ENCODE measurements at regions not wholly inside any gene's neighbourhood (a gene's known extent, or its start where the extent isn't known, plus 50 kb on each side); places are given as distances from the start of the nearest gene placed in this dataset.

- H3K27ac ChIP-seq: no peak overlapping the region
- no peak for DNase-seq (ENCODE audit: low read depth in 1 of 2, low spot score in 1 of 2)
- FAIRE-seq: no peak
- no peaks in the 10 kb centered on the region for H3K4me1 ChIP-seq
- 9% methylated on average over 2 of the region's 2 CpGs for WGBS (ENCODE audit: missing lambda C conversion rate)
- H3K4me2 ChIP-seq: no peak overlapping the region
- ChIA-PET CTCF (interaction anchor here (0.6 to 1.1 kb wide), 2 partner anchors 9 to 1297 kb away, joined by 3 read pairs; no protein-coding TSS in a partner anchor), POLR2A (no interaction called here)
- TF ChIP-seq CBX8 (IDR thresholded peaks at IDR 0.05): no peak
- no peak for TF ChIP-seq FOXS1 (CRISPR knock-in tag; IDR thresholded peaks at IDR 0.05)
- TF ChIP-seq HEYL (CRISPR knock-in tag; IDR thresholded peaks at IDR 0.05): no peak
- TF ChIP-seq SREBF2 (IDR thresholded peaks at IDR 0.05): no peak
- TF ChIP-seq HOXB5 (CRISPR knock-in tag; IDR thresholded peaks at IDR 0.05): no peak
- TF ChIP-seq EP300 (IDR thresholded peaks at IDR 0.05): no peak
- TF ChIP-seq KDM5A (IDR thresholded peaks at IDR 0.05): no peak
- TF ChIP-seq BCL3 (IDR thresholded peaks at IDR 0.05): no peak
- no peak for TF ChIP-seq ZC3H11A (IDR thresholded peaks at IDR 0.05)
- TF ChIP-seq USF2 (IDR thresholded peaks at IDR 0.05): no peak
- TF ChIP-seq JUN (IDR thresholded peaks at IDR 0.05): no peak
- TF ChIP-seq ZFP36 (IDR thresholded peaks at IDR 0.05; ENCODE audit: borderline replicate concordance, partially characterized antibody): no peak
- no peak for TF ChIP-seq HDAC2 (IDR thresholded peaks at IDR 0.05)
- no peak for TF ChIP-seq MAX (IDR thresholded peaks at IDR 0.05)
- no peak for TF ChIP-seq RAD21 (conservative IDR thresholded peaks at IDR 0.05 in 1 of 2, IDR thresholded peaks at IDR 0.05 in 1 of 2)
- no peak for TF ChIP-seq MAZ (IDR thresholded peaks at IDR 0.05; ENCODE audit: borderline replicate concordance, low read depth, low read length)
- no peak for TF ChIP-seq CEBPB (IDR thresholded peaks at IDR 0.05)
- TF ChIP-seq CHD2 (IDR thresholded peaks at IDR 0.05; ENCODE audit: low read length, partially characterized antibody): no peak
- TF ChIP-seq RNF2 (IDR thresholded peaks at IDR 0.05; ENCODE audit: borderline replicate concordance, low read depth): no peak
- ATAC-seq: no peak
- no peak overlapping the region for H3K4me3 ChIP-seq
- peaks cover 3% of the 10 kb centered on the region; the same call in 1 of the 3 replicates for H3K9me3 ChIP-seq
Measured at GRCh38 chr2:83578405-83578804, 880.7 kb downstream of the SUCLG1 start.

- FAIRE-seq: no peak
- ChIA-PET CTCF (no interaction called here), POLR2A (no interaction called here)
- DNase-seq (ENCODE audit: low read depth in 1 of 2, low spot score in 1 of 2): no peak
- Histone ChIP-seq H3K4me2 (no peak overlapping the region), H3K27ac (no peak overlapping the region), H3K4me1 (no peaks in the 10 kb centered on the region), H3K9me3 (no peaks in the 10 kb centered on the region; the same call in 2 of the 3 replicates), H3K4me3 (no peak overlapping the region)
- TF ChIP-seq ZC3H11A (IDR thresholded peaks at IDR 0.05): no peak
- no peak for TF ChIP-seq SREBF2 (IDR thresholded peaks at IDR 0.05)
- no peak for TF ChIP-seq ELK1 (IDR thresholded peaks at IDR 0.05; ENCODE audit: low read depth, low read length)
- TF ChIP-seq HES2 (IDR thresholded peaks at IDR 0.05): no peak
- no peak for TF ChIP-seq USF2 (IDR thresholded peaks at IDR 0.05)
- TF ChIP-seq RAD21 (conservative IDR thresholded peaks at IDR 0.05 in 1 of 2, IDR thresholded peaks at IDR 0.05 in 1 of 2): no peak
- TF ChIP-seq CBX2 (IDR thresholded peaks at IDR 0.05; ENCODE audit: borderline replicate concordance, low read depth): no peak
- no peak for TF ChIP-seq RNF2 (IDR thresholded peaks at IDR 0.05; ENCODE audit: borderline replicate concordance, low read depth)
- TF ChIP-seq EHF (CRISPR knock-in tag; IDR thresholded peaks at IDR 0.05): no peak
- no peak for TF ChIP-seq JUNB (IDR thresholded peaks at IDR 0.05)
- no peak for TF ChIP-seq POLR2A (IDR thresholded peaks at IDR 0.05; ENCODE audit: low read length)
- TF ChIP-seq PHF8 (IDR thresholded peaks at IDR 0.05; ENCODE audit: borderline replicate concordance, low read depth): no peak
- no peak for TF ChIP-seq TFCP2L1 (CRISPR knock-in tag; IDR thresholded peaks at IDR 0.05)
- TF ChIP-seq CBX8 (IDR thresholded peaks at IDR 0.05): no peak
- no peak for TF ChIP-seq GATA3 (IDR thresholded peaks at IDR 0.05; ENCODE audit: borderline replicate concordance)
- no peak for TF ChIP-seq HOXB13 (CRISPR knock-in tag; IDR thresholded peaks at IDR 0.05; ENCODE audit: low read depth)
- TF ChIP-seq MAX (IDR thresholded peaks at IDR 0.05): no peak
- WGBS (ENCODE audit: missing lambda C conversion rate): 81% methylated on average over 1 of the region's 1 CpG
- ATAC-seq: no peak
Measured at GRCh38 chr2:83574614-83575013, 884.5 kb downstream of the SUCLG1 start.
